ENCODE measurements at regions not wholly inside any gene's neighbourhood (a gene's known extent, or its start where the extent isn't known, plus 50 kb on each side); places are given as distances from the start of the nearest gene placed in this dataset.

- Histone ChIP-seq H3K9me2 (replicated peaks; ENCODE audit: control insufficient read depth, low read length) (no peaks in the 10 kb centered on the region), H3K9me3 (ENCODE audit: control insufficient read depth, insufficient read depth, low read length) (no peaks in the 10 kb centered on the region), H3F3A (ENCODE audit: control insufficient read depth, insufficient read depth) (no peaks in the 10 kb centered on the region), H3K4me2 (ENCODE audit: low read length) (no peak overlapping the region), H3K27me3 (ENCODE audit: control insufficient read depth, low read length) (no peaks in the 10 kb centered on the region), H3K27ac (ENCODE audit: low read depth, low read length) (no peak overlapping the region), H3K79me2 (ENCODE audit: control insufficient read depth, low read length) (no peaks in the 10 kb centered on the region), H4K20me1 (ENCODE audit: control insufficient read depth, insufficient read depth, low read depth, low read length) (no peaks in the 10 kb centered on the region), H3K36me3 (ENCODE audit: control insufficient read depth, low read length) (no peaks in the 10 kb centered on the region), H3K4me1 (ENCODE audit: control insufficient read depth, low read length) (peaks cover 12% of the 10 kb centered on the region), H3K4me3 (ENCODE audit: low read length) (no peak overlapping the region)
- no peak for TF ChIP-seq EZH2phosphoT487 (IDR thresholded peaks at IDR 0.05; ENCODE audit: borderline replicate concordance, low read length)
- TF ChIP-seq CTCF (IDR thresholded peaks at IDR 0.05; ENCODE audit: low read depth, low read length, poor library complexity, severe bottlenecking) = no peak
Measured at GRCh38 chr15:70353606-70354345, 256.1 kb upstream of the TLE3 start.

- Histone ChIP-seq H3K79me2 (ENCODE audit: control insufficient read depth, low read length) (no peaks in the 10 kb centered on the region), H3K9me2 (replicated peaks; ENCODE audit: control insufficient read depth, low read length) (no peaks in the 10 kb centered on the region), H3K4me2 (ENCODE audit: low read length) (no peak overlapping the region), H3K4me3 (ENCODE audit: low read length) (no peak overlapping the region), H3F3A (ENCODE audit: control insufficient read depth, insufficient read depth) (no peaks in the 10 kb centered on the region), H3K9me3 (ENCODE audit: control insufficient read depth, insufficient read depth, low read length) (no peaks in the 10 kb centered on the region), H3K36me3 (ENCODE audit: control insufficient read depth, low read length) (no peaks in the 10 kb centered on the region), H4K20me1 (ENCODE audit: control insufficient read depth, insufficient read depth, low read depth, low read length) (no peaks in the 10 kb centered on the region), H3K4me1 (ENCODE audit: control insufficient read depth, low read length) (peaks cover 23% of the 10 kb centered on the region), H3K27ac (ENCODE audit: low read depth, low read length) (no peak overlapping the region), H3K27me3 (ENCODE audit: control insufficient read depth, low read length) (peaks cover 10% of the 10 kb centered on the region)
- TF ChIP-seq EZH2phosphoT487 (IDR thresholded peaks at IDR 0.05; ENCODE audit: borderline replicate concordance, low read length) = no peak
- no peak for TF ChIP-seq CTCF (IDR thresholded peaks at IDR 0.05; ENCODE audit: low read depth, low read length, poor library complexity, severe bottlenecking)
Measured at GRCh38 chr15:70351941-70352774, 254.4 kb upstream of the TLE3 start.

- H3K4me3 ChIP-seq (ENCODE audit: low read length) = no peak overlapping the region
- no peaks in the 10 kb centered on the region for H3K79me2 ChIP-seq (ENCODE audit: control insufficient read depth, low read length)
- peaks cover 10% of the 10 kb centered on the region for H3K27me3 ChIP-seq (ENCODE audit: control insufficient read depth, low read length)
- no peaks in the 10 kb centered on the region for H3K36me3 ChIP-seq (ENCODE audit: control insufficient read depth, low read length)
- no peak overlapping the region for H3K4me2 ChIP-seq (ENCODE audit: low read length)
- peaks cover 23% of the 10 kb centered on the region for H3K4me1 ChIP-seq (ENCODE audit: control insufficient read depth, low read length)
- TF ChIP-seq EZH2phosphoT487 (IDR thresholded peaks at IDR 0.05; ENCODE audit: borderline replicate concordance, low read length) (no peak), CTCF (IDR thresholded peaks at IDR 0.05; ENCODE audit: low read depth, low read length, poor library complexity, severe bottlenecking) (no peak)
- H3F3A ChIP-seq (ENCODE audit: control insufficient read depth, insufficient read depth) = no peaks in the 10 kb centered on the region
- H4K20me1 ChIP-seq (ENCODE audit: control insufficient read depth, insufficient read depth, low read depth, low read length) = no peaks in the 10 kb centered on the region
- no peaks in the 10 kb centered on the region for H3K9me2 ChIP-seq (replicated peaks; ENCODE audit: control insufficient read depth, low read length)
- H3K9me3 ChIP-seq (ENCODE audit: control insufficient read depth, insufficient read depth, low read length) = no peaks in the 10 kb centered on the region
- H3K27ac ChIP-seq (ENCODE audit: low read depth, low read length) = no peak overlapping the region
Measured at GRCh38 chr15:70351391-70351790, 253.7 kb upstream of the TLE3 start.
